SK-N-SH treated with all-trans-retinoic acid at 6 μM for 48 hours (cell line): ENCODE measurements at regions not wholly inside any gene's neighbourhood (a gene's known extent, or its start where the extent isn't known, plus 50 kb on each side); places are given as distances from the start of the nearest gene placed in this dataset.

Experiments used
- ARNTL ChIP-seq: fragments of 450-650 bp; formaldehyde crosslinking; IDR thresholded peaks from 2 replicates; pipeline ENCODE4 v1.5.0; 2020; ENCODE audit warnings: low read depth, mild to moderate bottlenecking, moderate library complexity, borderline replicate concordance
- PATZ1 ChIP-seq: fragments of 250-450 bp; sonication (Bioruptor Pico); IDR thresholded peaks from 2 replicates; pipeline ENCODE4 v1.8.0; 2020; ENCODE audit warnings: mild to moderate bottlenecking, moderate library complexity, borderline replicate concordance
- TOX ChIP-seq: fragments of 250-450 bp; sonication (Bioruptor Pico); IDR thresholded peaks from 2 replicates; pipeline ENCODE4 v1.8.0; 2021; ENCODE audit warnings: mild to moderate bottlenecking, moderate library complexity, borderline replicate concordance
- ZFP3 ChIP-seq: fragments of 250-450 bp; sonication (Bioruptor Pico); IDR thresholded peaks from 2 replicates; pipeline ENCODE4 v1.5.0; 2020; ENCODE audit warnings: mild to moderate bottlenecking, moderate library complexity
- ZNF70 ChIP-seq: fragments of 450-650 bp; formaldehyde crosslinking; IDR thresholded peaks from 2 replicates; pipeline ENCODE4 v1.5.0; 2020; ENCODE audit warnings: mild to moderate bottlenecking, moderate library complexity

GRCh38 chr3:109597444-109597843 lies 260.1 kb upstream of the DPPA4 start:
- TF ChIP-seq PATZ1 (CRISPR knock-in tag) (no peak), TOX (no peak), ARNTL (no peak), ZFP3 (no peak), ZNF70 (no peak)
